Liver (tissue), 8 donors: ENCODE measurements at regions not wholly inside any gene's neighbourhood (a gene's known extent, or its start where the extent isn't known, plus 50 kb on each side); places are given as distances from the start of the nearest gene placed in this dataset.

ENCODE experiments used
- DNase-seq: peaks from one replicate; pipeline ENCODE4 v3.0.0-alpha.2; 2017; ENCODE audit warnings: low spot score
- H3K27ac ChIP-seq, 2 donors: one replicate each; pipeline ENCODE4 v1.7.0; 2013; ENCODE audit warnings: inconsistent platforms in 2 of 2, low read length in 2 of 2, control low read depth in 1 of 2, low read depth in 1 of 2, mild to moderate bottlenecking in 1 of 2
- H3K27me3 ChIP-seq, 4 donors: one replicate each; pipeline versions ENCODE4 v1.6.1 to v1.7.0; 2013; ENCODE audit warnings: low read length in 3 of 4, inconsistent platforms in 1 of 4, mild to moderate bottlenecking in 1 of 4, moderate library complexity in 1 of 4; ENCODE audit not compliant: control insufficient read depth in 4 of 4, insufficient read depth in 4 of 4
- H3K36me3 ChIP-seq, 4 donors: one replicate each; pipeline versions ENCODE4 v1.6.1 to v1.7.0; 2013; ENCODE audit warnings: low read length in 3 of 4, mild to moderate bottlenecking in 3 of 4, low read depth in 1 of 4, moderate library complexity in 1 of 4; ENCODE audit not compliant: control insufficient read depth in 4 of 4, insufficient read depth in 3 of 4
- H3K4me1 ChIP-seq, 4 donors: one replicate each; pipeline versions ENCODE4 v1.6.1 to v1.7.0; 2013; ENCODE audit warnings: low read length in 3 of 4, mild to moderate bottlenecking in 3 of 4, moderate library complexity in 1 of 4; ENCODE audit not compliant: control insufficient read depth in 4 of 4, insufficient read depth in 4 of 4
- H3K4me3 ChIP-seq, 3 donors: one replicate each; pipeline versions ENCODE4 v1.6.1 to v1.7.0; 2013; ENCODE audit warnings: low read length in 3 of 3, control low read depth in 1 of 3, low read depth in 1 of 3, mild to moderate bottlenecking in 1 of 3
- H3K9ac ChIP-seq, 2 donors: one replicate each; pipeline ENCODE4 v1.7.0; 2013; ENCODE audit warnings: low read length in 2 of 2, mild to moderate bottlenecking in 2 of 2, moderate library complexity in 2 of 2, control low read depth in 1 of 2, low read depth in 1 of 2
- H3K9me3 ChIP-seq, 4 donors: one replicate each; pipeline versions ENCODE4 v1.6.1 to v1.7.0; 2013; ENCODE audit warnings: low read length in 3 of 4; ENCODE audit not compliant: control insufficient read depth in 4 of 4
- ATF3 ChIP-seq: IDR thresholded peaks from 2 replicates; pipeline ENCODE4 v1.6.1; 2016; ENCODE audit warnings: antibody characterized with exemption
- CTCF ChIP-seq: fragments of 150-350 bp; IDR thresholded peaks from 2 replicates; pipeline ENCODE4 v1.5.1; 2017; ENCODE audit warnings: improper control_type of control experiment, low read depth, low read length; ENCODE audit not compliant: missing input control
- EGR1 ChIP-seq, 2 donors: IDR thresholded peaks; 2 replicates each; pipeline ENCODE4 v1.6.1; 2016 to 2018; ENCODE audit warnings: antibody characterized with exemption in 2 of 2, low read depth in 2 of 2
- FOXA1 ChIP-seq: IDR thresholded peaks from 2 replicates; pipeline ENCODE4 v1.6.1; 2016; ENCODE audit warnings: antibody characterized with exemption
- FOXA2 ChIP-seq: IDR thresholded peaks from 2 replicates; pipeline ENCODE4 v1.6.1; 2016; ENCODE audit warnings: antibody characterized with exemption
- GABPA ChIP-seq, 2 donors: IDR thresholded peaks in 1 of 2; conservative IDR thresholded peaks in 1 of 2; 2 replicates each; pipeline ENCODE4 v1.6.1; 2016; ENCODE audit warnings: antibody characterized with exemption in 2 of 2, mild to moderate bottlenecking in 1 of 2, moderate library complexity in 1 of 2
- HNF4A ChIP-seq, 2 donors: conservative IDR thresholded peaks; 2 replicates each; pipeline ENCODE4 v1.6.1; 2016; ENCODE audit warnings: antibody characterized with exemption in 2 of 2, mild to moderate bottlenecking in 2 of 2
- HNF4G ChIP-seq: IDR thresholded peaks from 2 replicates; pipeline ENCODE4 v1.6.1; 2016; ENCODE audit warnings: antibody characterized with exemption
- JUND ChIP-seq, 2 donors: IDR thresholded peaks; 2 replicates each; pipeline ENCODE4 v1.6.1; 2016; ENCODE audit warnings: antibody characterized with exemption in 2 of 2
- MAX ChIP-seq: IDR thresholded peaks from 2 replicates; pipeline ENCODE4 v1.6.1; 2016; ENCODE audit warnings: antibody characterized with exemption
- NR2F2 ChIP-seq: IDR thresholded peaks from 2 replicates; pipeline ENCODE4 v1.6.1; 2016; ENCODE audit warnings: antibody characterized with exemption
- RAD21 ChIP-seq, 2 donors: IDR thresholded peaks; 2 replicates each; pipeline ENCODE4 v1.6.1; 2016; ENCODE audit warnings: antibody characterized with exemption in 2 of 2, mild to moderate bottlenecking in 2 of 2
- REST ChIP-seq: IDR thresholded peaks from 2 replicates; pipeline ENCODE4 v1.6.1; 2016; ENCODE audit warnings: antibody characterized with exemption, mild to moderate bottlenecking
- RXRA ChIP-seq, 2 donors: IDR thresholded peaks; 2 replicates each; pipeline ENCODE4 v1.6.1; 2017 to 2018; ENCODE audit warnings: antibody characterized with exemption in 2 of 2, mild to moderate bottlenecking in 1 of 2
- SP1 ChIP-seq: IDR thresholded peaks from 2 replicates; pipeline ENCODE4 v1.6.1; 2018; ENCODE audit warnings: antibody characterized with exemption, mild to moderate bottlenecking
- TAF1 ChIP-seq: conservative IDR thresholded peaks from 2 replicates; pipeline ENCODE4 v1.6.1; 2016; ENCODE audit warnings: antibody characterized with exemption, mild to moderate bottlenecking
- YY1 ChIP-seq: IDR thresholded peaks from 2 replicates; pipeline ENCODE4 v1.6.1; 2016; ENCODE audit warnings: antibody characterized with exemption, mild to moderate bottlenecking
- ZBTB33 ChIP-seq: IDR thresholded peaks from 2 replicates; pipeline ENCODE4 v1.6.1; 2016; ENCODE audit warnings: antibody characterized with exemption
- WGBS: extraction: QIAGEN DNeasy Blood & Tissue Kit; methylation state at CpG from one replicate; pipeline ENCODE4 v1.1.7; 2013; 5-methylcytosine and 5-hydroxymethylcytosine counted together
- donor health status: healthy.
- donor health status: healthy.
- donor health status: healthy.
- donor health status: healthy.
- donor health status: healthy.

GRCh38 chr5:162289489-162289888 is 221.9 kb downstream of the GABRG2 start:
- no peak for DNase-seq
- no peaks in the 10 kb centered on the region for H3K27me3 ChIP-seq
- H3K36me3 ChIP-seq: no peaks in the 10 kb centered on the region
- no peak overlapping the region for H3K9ac ChIP-seq
- WGBS: 29% methylated on average over 2 of the region's 2 CpGs
- H3K4me3 ChIP-seq: no peak overlapping the region
- no peaks in the 10 kb centered on the region for H3K4me1 ChIP-seq
- no peak for TF ChIP-seq GABPA (IDR thresholded peaks at IDR 0.05 in 1 of 2, conservative IDR thresholded peaks at IDR 0.05 in 1 of 2)
- no peak for TF ChIP-seq EGR1 (IDR thresholded peaks at IDR 0.05; ENCODE audit: low read depth in 2 of 2)
- no peak for TF ChIP-seq ATF3
- TF ChIP-seq REST: no peak
- no peak for TF ChIP-seq HNF4G
- TF ChIP-seq YY1: no peak
- no peak for TF ChIP-seq RAD21 (IDR thresholded peaks at IDR 0.05)
- TF ChIP-seq NR2F2: no peak
- TF ChIP-seq JUND (IDR thresholded peaks at IDR 0.05): no peak
- no peak for TF ChIP-seq CTCF
- TF ChIP-seq RXRA (IDR thresholded peaks at IDR 0.05): no peak
- no peak for TF ChIP-seq ZBTB33
- no peak for TF ChIP-seq FOXA1
- no peak for TF ChIP-seq MAX
- TF ChIP-seq HNF4A (conservative IDR thresholded peaks at IDR 0.05): no peak
- no peak for TF ChIP-seq TAF1
- TF ChIP-seq SP1: no peak
- TF ChIP-seq FOXA2: no peak
- no peak overlapping the region for H3K27ac ChIP-seq
- no peaks in the 10 kb centered on the region for H3K9me3 ChIP-seq

- Histone ChIP-seq H3K36me3 (no peaks in the 10 kb centered on the region), H3K9me3 (peaks cover 0 to 4% (median 0%) of the 10 kb centered on the region in 4 donors), H3K4me1 (no peaks in the 10 kb centered on the region), H3K27me3 (no peaks in the 10 kb centered on the region), H3K9ac (no peak overlapping the region), H3K4me3 (no peak overlapping the region), H3K27ac (no peak overlapping the region)
- no peak for TF ChIP-seq GABPA (IDR thresholded peaks at IDR 0.05 in 1 of 2, conservative IDR thresholded peaks at IDR 0.05 in 1 of 2)
- no peak for TF ChIP-seq RXRA (IDR thresholded peaks at IDR 0.05)
- no peak for TF ChIP-seq CTCF
- TF ChIP-seq RAD21 (IDR thresholded peaks at IDR 0.05): no peak
- TF ChIP-seq EGR1 (IDR thresholded peaks at IDR 0.05; ENCODE audit: low read depth in 2 of 2): no peak
- TF ChIP-seq JUND (IDR thresholded peaks at IDR 0.05): no peak
- TF ChIP-seq FOXA1: no peak
- no peak for TF ChIP-seq YY1
- DNase-seq: no peak
- WGBS: 77% methylated on average over 2 of the region's 2 CpGs
Measured at GRCh38 chr5:162299793-162300192, 232.2 kb downstream of the GABRG2 start.
